Endodermal cell (in vitro differentiated cells): ENCODE measurements at regions not wholly inside any gene's neighbourhood (a gene's known extent, or its start where the extent isn't known, plus 50 kb on each side); places are given as distances from the start of the nearest gene placed in this dataset.

Source experiments
- DNase-seq: peaks from one replicate; pipeline ENCODE4 v3.0.0-alpha.2; 2017
- H3K27ac ChIP-seq: 2 replicates; pipeline ENCODE4 v1.5.1; 2013; ENCODE audit warnings: mild to moderate bottlenecking, low read depth, low read length, moderate library complexity
- H3K27me3 ChIP-seq: 2 replicates; pipeline ENCODE4 v1.6.1; 2013; ENCODE audit warnings: mild to moderate bottlenecking, low read length, moderate library complexity; ENCODE audit not compliant: insufficient read depth, control insufficient read depth, poor library complexity, severe bottlenecking
- H3K36me3 ChIP-seq: 2 replicates; pipeline ENCODE4 v1.7.0; 2013; ENCODE audit warnings: mild to moderate bottlenecking, low read length, moderate library complexity; ENCODE audit not compliant: control insufficient read depth, insufficient read depth
- H3K4me1 ChIP-seq: one replicate; pipeline ENCODE4 v1.7.0; 2013; ENCODE audit warnings: low read length; ENCODE audit not compliant: control insufficient read depth, insufficient read depth
- H3K4me3 ChIP-seq: 2 replicates; pipeline ENCODE4 v1.5.1; 2013; ENCODE audit warnings: mild to moderate bottlenecking, low read length, moderate library complexity
- H3K9ac ChIP-seq: 2 replicates; pipeline ENCODE4 v1.6.1; 2013; ENCODE audit warnings: mild to moderate bottlenecking, low read length, moderate library complexity; ENCODE audit not compliant: poor library complexity, severe bottlenecking; ENCODE audit errors: extremely low read depth
- H3K9me3 ChIP-seq: 2 replicates; pipeline ENCODE4 v1.6.1; 2013; ENCODE audit warnings: mild to moderate bottlenecking, low read length, moderate library complexity; ENCODE audit not compliant: control insufficient read depth
- H3K27ac Mint-ChIP-seq: 2 replicates; pipeline ENCODE4 v1.8.0; 2020; ENCODE audit warnings: mixed read lengths
- H3K27me3 Mint-ChIP-seq: 2 replicates; pipeline ENCODE4 v1.8.0; 2021; ENCODE audit warnings: mild to moderate bottlenecking, mixed read lengths; ENCODE audit not compliant: insufficient read depth
- H3K36me3 Mint-ChIP-seq: 2 replicates; pipeline ENCODE4 v1.8.0; 2020; ENCODE audit warnings: low read depth, mixed read lengths
- H3K4me1 Mint-ChIP-seq: 2 replicates; pipeline ENCODE4 v1.8.0; 2020; ENCODE audit warnings: mixed read lengths
- H3K4me3 Mint-ChIP-seq: 2 replicates; pipeline ENCODE4 v1.8.0; 2020; ENCODE audit warnings: mild to moderate bottlenecking, moderate library complexity, mixed read lengths
- H3K9me3 Mint-ChIP-seq: 2 replicates; pipeline ENCODE4 v1.8.0; 2020; ENCODE audit warnings: mild to moderate bottlenecking, mixed read lengths
- CTCF ChIP-seq: fragments of 200-600 bp; sonication (generic); conservative IDR thresholded peaks from 2 replicates; pipeline ENCODE4 v1.5.0; 2021; ENCODE audit warnings: antibody characterized with exemption, mild to moderate bottlenecking
- WGBS, 2 experiments: methylation state at CpG; one replicate each; pipeline versions ENCODE4 v1.1.5 to v1.1.7; 2013; ENCODE audit warnings: missing lambda C conversion rate in 2 of 2, mixed read lengths in 1 of 2; ENCODE audit not compliant: insufficient coverage in 1 of 2, insufficient read length in 1 of 2; 5-methylcytosine and 5-hydroxymethylcytosine counted together

- Histone ChIP-seq H3K9me3 (no peaks in the 10 kb centered on the region), H3K27ac (no peak overlapping the region), H3K4me1 (no peaks in the 10 kb centered on the region), H3K9ac (no peak overlapping the region), H3K27me3 (peaks cover 6% of the 10 kb centered on the region), H3K36me3 (no peaks in the 10 kb centered on the region), H3K4me3 (no peak overlapping the region)
- Mint-ChIP-seq H3K27me3 (peaks cover 13% of the 10 kb centered on the region), H3K4me3 (no peak overlapping the region), H3K36me3 (no peaks in the 10 kb centered on the region), H3K4me1 (no peaks in the 10 kb centered on the region), H3K27ac (no peak overlapping the region), H3K9me3 (no peaks in the 10 kb centered on the region)
- TF ChIP-seq CTCF, result no peak
- WGBS, 2 experiments, result 95 to 100% methylated on average over 2 of the region's 2 CpGs
- peak; percentile 17 for DNase-seq
Observed at GRCh38 chr9:99348289-99348688, 126.2 kb downstream of the SEC61B start.

- TF ChIP-seq CTCF, result no peak
- no peaks in the 10 kb centered on the region for H3K36me3 ChIP-seq
- Mint-ChIP-seq H3K4me1 (no peaks in the 10 kb centered on the region), H3K27me3 (peaks cover 13% of the 10 kb centered on the region), H3K36me3 (no peaks in the 10 kb centered on the region), H3K4me3 (no peak overlapping the region), H3K27ac (no peak overlapping the region), H3K9me3 (no peaks in the 10 kb centered on the region)
- H3K27ac ChIP-seq, result no peak overlapping the region
- H3K27me3 ChIP-seq, result peaks cover 6% of the 10 kb centered on the region
- H3K4me1 ChIP-seq, result no peaks in the 10 kb centered on the region
- no peak overlapping the region for H3K4me3 ChIP-seq
- no peak for DNase-seq
- 97% methylated on average over 2 of the region's 2 CpGs; no CpG with 5 or more reads in 1 of the 2 experiments for WGBS, 2 experiments
- H3K9ac ChIP-seq, result no peak overlapping the region
- no peaks in the 10 kb centered on the region for H3K9me3 ChIP-seq
Observed at GRCh38 chr9:99349870-99350269, 127.8 kb downstream of the SEC61B start.

- no peaks in the 10 kb centered on the region for H3K36me3 ChIP-seq
- H3K9ac ChIP-seq, result no peak overlapping the region
- 67 to 95% methylated on average over 1 of the region's 1 CpG for WGBS, 2 experiments
- Mint-ChIP-seq H3K4me1 (no peaks in the 10 kb centered on the region), H3K27me3 (peaks cover 16% of the 10 kb centered on the region), H3K27ac (no peak overlapping the region), H3K36me3 (no peaks in the 10 kb centered on the region), H3K4me3 (no peak overlapping the region), H3K9me3 (no peaks in the 10 kb centered on the region)
- no peaks in the 10 kb centered on the region for H3K4me1 ChIP-seq
- H3K27ac ChIP-seq, result no peak overlapping the region
- TF ChIP-seq CTCF, result no peak
- peaks cover 6% of the 10 kb centered on the region for H3K27me3 ChIP-seq
- DNase-seq, result no peak
- no peak overlapping the region for H3K4me3 ChIP-seq
- H3K9me3 ChIP-seq, result no peaks in the 10 kb centered on the region
Observed at GRCh38 chr9:99350461-99350860, 128.4 kb downstream of the SEC61B start.
